ENCODE measurements at regions not wholly inside any gene's neighbourhood (a gene's known extent, or its start where the extent isn't known, plus 50 kb on each side); places are given as distances from the start of the nearest gene placed in this dataset.

GRCh38 chr1:78434351-78434750, 56.4 kb upstream of the PTGFR start:
- TF ChIP-seq, protein P1, sequence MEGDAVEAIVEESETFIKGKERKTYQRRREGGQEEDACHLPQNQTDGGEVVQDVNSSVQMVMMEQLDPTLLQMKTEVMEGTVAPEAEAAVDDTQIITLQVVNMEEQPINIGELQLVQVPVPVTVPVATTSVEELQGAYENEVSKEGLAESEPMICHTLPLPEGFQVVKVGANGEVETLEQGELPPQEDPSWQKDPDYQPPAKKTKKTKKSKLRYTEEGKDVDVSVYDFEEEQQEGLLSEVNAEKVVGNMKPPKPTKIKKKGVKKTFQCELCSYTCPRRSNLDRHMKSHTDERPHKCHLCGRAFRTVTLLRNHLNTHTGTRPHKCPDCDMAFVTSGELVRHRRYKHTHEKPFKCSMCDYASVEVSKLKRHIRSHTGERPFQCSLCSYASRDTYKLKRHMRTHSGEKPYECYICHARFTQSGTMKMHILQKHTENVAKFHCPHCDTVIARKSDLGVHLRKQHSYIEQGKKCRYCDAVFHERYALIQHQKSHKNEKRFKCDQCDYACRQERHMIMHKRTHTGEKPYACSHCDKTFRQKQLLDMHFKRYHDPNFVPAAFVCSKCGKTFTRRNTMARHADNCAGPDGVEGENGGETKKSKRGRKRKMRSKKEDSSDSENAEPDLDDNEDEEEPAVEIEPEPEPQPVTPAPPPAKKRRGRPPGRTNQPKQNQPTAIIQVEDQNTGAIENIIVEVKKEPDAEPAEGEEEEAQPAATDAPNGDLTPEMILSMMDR (conservative IDR thresholded peaks at IDR 0.05; ENCODE audit: low read depth, low read length), result no peak
- TF ChIP-seq EZH2 (IDR thresholded peaks at IDR 0.05; ENCODE audit: low read length, unreplicated experiment) (no peak), EZH2phosphoT487 (IDR thresholded peaks at IDR 0.05; ENCODE audit: borderline replicate concordance, low read length) (no peak)

Measured in PC-3 (cell line).